ENCODE measurements at regions not wholly inside any gene's neighbourhood (a gene's known extent, or its start where the extent isn't known, plus 50 kb on each side); places are given as distances from the start of the nearest gene placed in this dataset.
"Not testable (repeated sequence)": the region's sequence is repeated elsewhere in the genome, so short reads cannot be mapped to it uniquely, and the experiment has no call there.

- DNase-seq, result no peak
Observed at GRCh38 chr11:116360221-116360941, 412.4 kb downstream of the BUD13 start.

DNA sequence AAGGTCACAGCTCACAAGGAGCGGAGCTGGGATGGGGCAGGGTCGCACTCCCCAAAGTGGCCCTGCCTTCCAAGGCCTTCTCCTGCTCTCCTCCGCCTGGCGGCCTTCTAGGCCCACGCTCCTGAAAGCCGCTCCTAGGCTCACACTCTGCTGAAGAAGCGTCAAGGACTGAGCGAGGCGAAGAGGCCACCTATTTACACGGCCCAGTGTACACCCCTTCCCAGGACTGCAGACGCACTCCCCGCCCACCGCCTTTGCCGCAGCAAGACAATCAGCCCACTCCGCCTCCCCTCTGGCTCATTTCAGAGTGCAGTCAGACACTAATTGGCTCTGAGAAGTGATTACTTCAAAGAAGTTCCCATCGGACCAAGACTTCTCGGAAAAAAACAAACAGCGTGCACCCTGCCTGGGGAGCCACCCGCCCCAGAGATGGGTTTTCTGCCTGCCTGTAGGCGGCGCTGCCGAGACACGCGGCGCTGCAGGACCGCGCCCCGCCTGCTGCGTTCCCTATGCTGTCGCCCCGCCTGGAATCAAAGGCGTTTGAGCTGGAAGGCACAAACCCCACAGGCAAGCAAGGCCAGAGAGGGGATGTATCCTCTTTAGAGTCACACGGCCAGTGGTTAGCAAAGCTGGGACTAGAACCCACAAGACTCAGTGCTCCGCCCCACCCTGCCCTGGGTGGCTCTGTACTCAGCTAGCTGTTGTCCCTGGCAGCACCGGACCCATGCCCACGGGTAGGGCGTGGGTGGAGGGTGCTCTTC is 414.8 kb downstream of the BUD13 start:
- DNase-seq, result no peak

DNA sequence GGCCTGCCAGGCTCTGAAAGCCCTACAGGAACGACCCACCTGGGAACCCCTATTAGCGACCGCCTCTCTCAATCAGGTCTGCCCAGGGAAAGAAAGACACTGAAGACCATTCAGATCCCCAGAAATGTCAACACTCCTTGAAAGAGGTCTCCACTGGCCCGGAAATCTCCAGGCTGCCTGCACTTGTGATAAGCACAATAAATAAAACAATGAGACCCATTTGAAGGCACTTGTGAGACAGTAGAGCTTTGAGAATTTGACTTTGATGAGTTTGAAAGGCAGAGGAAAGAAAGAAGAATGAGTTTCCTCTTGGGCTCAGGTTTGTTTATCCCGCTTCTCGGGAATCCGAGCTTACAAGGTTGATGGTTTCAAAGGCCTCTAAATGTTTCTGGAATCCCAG is 416.3 kb downstream of the BUD13 start:
- no peak for DNase-seq

DNA sequence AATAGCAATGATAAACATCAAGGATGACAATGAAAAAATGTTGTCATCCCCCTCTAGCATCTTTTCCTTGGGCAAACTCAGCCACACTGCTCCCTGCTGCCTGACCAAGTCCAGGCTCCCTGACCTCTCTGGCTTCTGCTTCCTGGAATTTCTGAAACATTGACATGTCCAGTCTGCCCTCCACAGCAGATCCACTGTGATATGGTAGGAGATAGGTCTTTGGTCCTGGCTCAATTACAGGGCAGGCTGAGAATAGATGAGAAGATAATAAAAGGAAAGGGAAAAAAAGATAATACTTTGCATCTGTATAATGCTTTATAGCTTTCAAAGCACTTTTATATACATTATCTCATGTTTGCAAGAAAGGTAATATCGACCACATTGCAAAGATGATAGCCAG is 417.7 kb downstream of the BUD13 start:
- DNase-seq, result no peak

- no peak for DNase-seq
Observed at GRCh38 chr11:116353589-116353988, 419.2 kb downstream of the BUD13 start.

DNA sequence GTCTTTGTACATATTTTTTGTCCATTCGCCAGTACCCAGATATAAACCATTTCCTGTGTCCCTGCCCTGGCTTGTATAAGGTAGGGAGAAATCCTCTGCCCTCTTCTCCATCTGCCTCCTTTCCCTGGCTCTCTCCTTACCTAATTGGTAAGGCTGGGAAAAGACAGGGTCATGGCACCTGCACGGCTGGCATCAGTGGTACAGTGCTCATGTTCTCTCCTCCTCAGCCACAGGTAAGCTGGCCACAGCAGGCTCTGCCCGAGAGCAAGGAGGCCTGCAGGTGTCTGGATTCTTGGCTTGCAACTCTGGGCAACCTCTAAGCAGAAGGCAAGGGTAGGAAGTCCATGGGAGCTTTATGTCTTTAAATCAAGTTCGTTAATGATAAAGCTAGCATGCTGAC is 419.9 kb downstream of the BUD13 start:
- DNase-seq, result no peak

- no peak for DNase-seq
Observed at GRCh38 chr11:116348226-116348625, 424.6 kb downstream of the BUD13 start.

GRCh38 chr11:116345575-116345974 is 427.2 kb downstream of the BUD13 start:
- no peak for DNase-seq

DNA sequence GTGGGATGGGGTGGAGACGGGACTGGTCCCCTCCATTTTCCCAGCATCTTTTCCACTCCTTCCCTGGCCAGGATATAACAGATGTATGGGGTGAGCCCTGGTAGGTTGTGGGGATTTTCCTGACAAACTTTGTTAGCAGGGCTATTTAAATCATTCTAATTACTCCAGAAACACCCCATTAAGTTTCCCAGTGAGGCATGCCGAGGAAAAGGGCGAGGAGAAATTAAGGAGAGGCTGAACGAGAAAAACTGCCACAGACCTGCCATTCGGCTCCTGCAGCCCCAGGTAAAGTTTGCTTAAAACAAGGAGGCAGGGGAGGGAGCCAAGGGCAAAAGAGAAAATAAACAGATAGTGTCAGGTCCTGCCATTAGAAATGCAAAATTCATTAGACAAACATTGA is 428.2 kb downstream of the BUD13 start:
- DNase-seq, result no peak

DNA sequence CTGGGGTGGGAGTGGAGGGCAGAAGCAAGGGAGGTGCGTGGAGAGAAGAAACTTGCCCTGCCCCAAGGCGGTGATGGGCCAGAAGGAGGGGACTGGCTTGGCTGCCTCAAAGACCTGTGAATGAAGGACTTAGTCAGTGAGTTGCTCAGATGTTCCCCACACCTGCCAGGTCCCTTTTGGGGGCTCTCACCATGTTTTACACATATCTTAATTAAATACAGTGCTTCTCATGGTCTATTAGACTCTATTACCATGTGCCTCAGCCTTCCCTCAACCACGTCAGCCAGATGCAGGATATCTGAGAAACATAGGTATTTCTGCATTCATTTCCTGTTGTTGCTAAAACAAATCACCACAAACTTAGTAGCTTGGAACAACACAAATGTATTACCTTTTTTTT is 429.5 kb downstream of the BUD13 start:
- DNase-seq, result no peak

- no peak for DNase-seq
Observed at GRCh38 chr11:116342148-116342547, 430.6 kb downstream of the BUD13 start.

DNA sequence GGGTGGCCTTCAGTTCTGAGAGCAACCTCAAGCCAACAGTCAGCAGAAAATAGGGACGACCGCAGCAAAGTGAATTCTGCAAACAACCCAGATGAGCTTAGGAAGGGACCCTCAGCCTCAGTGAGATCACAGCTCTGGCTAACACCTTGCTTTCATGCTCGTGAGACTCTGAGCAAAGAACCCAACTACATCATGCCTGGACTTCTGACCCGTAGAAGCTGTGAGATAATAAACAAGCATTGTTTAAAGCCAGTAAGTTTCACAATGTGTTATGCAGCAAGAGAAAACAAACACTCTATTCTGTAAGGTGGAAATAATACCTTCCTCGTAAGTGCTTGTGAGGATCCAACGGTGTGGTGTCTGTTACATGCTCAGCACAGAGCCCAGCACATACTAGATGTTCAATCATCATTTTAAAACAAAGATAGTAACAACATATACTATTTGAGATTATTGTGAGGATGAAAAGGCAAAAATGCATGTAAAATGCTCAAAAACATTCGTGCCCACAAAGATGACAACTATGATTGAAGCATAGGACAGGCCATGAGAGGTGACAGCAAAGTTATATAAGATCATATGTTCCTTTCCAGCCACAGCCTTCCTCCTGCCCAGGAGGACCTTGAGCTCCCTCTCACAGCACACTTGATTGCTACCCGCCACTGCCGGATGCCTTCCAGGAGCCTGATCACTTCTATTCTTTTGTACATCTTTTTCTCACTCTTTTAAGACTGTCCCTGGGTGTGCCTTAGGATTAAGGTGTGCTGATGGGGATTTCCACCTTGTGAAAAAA is 433.3 kb downstream of the BUD13 start:
- no peak for DNase-seq

DNA sequence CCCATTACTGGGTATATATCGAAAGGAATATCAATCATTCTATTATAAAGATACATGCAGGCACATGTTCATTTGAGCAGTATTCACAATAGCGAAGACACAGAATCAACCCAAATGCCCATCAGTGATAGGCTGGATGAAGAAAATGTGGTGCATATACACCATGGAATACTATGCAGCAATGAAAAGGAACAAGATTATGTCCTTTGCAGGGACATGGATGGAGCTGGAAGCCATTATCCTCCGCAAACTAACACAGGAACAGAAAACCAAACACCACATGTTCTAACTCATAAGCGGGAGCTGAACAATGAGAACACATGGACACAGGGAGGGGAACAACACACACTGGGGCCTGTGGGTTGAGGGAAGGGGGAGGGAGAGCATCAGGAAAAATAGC is 434.3 kb downstream of the BUD13 start:
- not testable (repeated sequence) for DNase-seq

DNA sequence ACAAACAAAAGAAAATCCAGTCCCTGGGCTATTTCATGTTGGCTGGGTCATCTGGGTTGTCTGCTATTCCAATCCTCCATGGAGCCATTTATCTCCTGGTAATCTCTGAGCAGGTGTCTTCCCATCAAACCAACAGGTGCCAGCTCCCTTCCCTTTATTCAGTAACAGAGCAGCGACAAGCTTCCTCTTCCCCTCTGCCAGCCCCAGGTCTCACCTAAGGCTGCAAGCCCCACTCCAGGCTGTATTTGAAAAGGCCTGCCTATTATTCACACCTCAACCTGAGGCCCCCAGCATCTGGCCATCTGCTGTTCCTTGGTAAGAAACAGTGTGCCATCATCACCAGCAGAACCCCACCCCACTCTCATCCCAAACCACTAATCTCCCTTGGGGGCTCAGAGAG is 436.2 kb downstream of the BUD13 start:
- DNase-seq, result no peak

- no peak for DNase-seq
Observed at GRCh38 chr11:116335891-116336290, 436.9 kb downstream of the BUD13 start.

DNA sequence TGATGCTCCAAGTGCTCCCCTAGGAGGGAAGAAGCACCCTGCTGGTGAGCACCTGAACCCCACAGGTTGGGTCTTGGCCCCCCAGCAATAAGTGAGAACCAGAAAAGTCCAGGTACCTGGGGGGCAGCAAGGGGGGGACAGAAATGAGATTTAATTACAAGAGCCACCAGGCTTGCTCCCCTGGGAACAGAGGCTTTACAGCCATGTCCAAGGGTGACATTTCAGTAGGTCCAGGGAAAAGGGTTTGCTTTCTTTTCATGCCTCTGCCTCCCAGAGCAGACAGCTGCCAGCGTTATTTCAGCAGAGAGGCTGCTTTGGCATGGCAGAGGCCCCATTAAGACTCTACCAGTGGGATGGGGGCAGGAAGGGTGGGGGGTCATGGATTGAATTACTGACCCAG is 437.7 kb downstream of the BUD13 start:
- DNase-seq, result no peak

DNA sequence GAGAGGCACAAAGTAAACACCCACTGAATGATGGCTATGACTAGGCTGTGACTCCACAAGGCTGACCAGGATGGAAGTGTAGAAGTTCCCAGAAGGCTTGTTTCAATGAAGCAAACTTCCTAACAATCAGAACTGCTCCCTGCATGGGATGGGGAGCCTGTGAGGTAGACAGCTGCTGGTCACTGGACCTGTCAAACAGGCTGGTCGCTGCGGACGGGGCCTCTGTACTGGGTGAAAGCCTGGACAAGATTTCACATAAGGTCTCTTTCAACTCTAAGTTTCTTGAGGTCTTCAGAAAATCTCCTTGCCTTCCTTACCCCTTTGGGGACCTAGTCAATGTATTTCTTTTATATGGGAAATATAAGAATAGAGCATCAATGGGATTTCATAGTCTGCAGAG is 438.2 kb downstream of the BUD13 start:
- no peak for DNase-seq

DNA sequence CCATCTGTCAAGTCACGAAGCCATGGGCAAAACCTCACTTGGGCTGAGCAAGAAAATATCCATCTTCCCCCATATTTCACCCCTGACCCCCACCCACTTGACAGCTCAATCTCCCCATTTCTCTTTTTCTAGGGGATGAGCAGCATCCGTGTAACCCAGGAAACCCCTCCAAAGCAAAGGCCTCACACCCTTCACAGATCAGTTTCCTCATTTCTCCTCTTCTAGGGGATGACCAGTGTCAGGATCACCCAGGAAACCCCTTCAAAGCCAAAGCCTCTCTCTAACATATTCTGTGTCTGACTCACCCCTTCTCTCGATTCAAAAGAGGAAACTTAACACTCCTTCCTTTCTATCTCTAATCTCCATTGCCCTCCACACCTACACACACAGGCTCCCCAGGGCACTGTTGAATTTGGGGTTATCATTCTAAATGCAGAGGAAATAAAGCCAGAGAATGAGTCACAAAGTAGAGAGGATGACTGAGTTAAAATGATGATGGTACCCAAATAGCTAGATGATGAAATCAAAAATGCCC is 439.7 kb downstream of the BUD13 start:
- DNase-seq, result no peak

GRCh38 chr11:116332391-116332790 is 440.4 kb downstream of the BUD13 start:
- DNase-seq, result no peak

DNA sequence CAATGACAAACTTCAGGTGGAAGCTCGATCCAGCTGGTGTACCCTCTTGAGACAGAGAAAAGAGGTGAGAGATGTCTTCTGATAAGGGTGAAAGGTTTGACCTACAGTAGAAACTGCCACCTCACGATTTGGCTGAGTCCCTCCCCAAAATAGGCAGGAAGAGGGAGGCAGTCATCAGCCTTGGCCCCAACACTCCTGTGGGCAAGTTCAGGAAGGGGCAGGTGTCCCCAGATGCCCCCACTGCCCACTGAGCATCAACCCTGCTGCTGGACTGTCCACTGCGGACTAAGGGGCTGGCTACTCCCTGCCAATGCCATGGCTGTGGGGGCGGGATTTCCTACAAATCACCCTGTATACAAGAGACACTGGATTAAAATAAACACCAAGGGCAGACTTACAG is 441.4 kb downstream of the BUD13 start:
- DNase-seq, result no peak

- no peak for DNase-seq
Observed at GRCh38 chr11:116330439-116331185, 442.2 kb downstream of the BUD13 start.

DNA sequence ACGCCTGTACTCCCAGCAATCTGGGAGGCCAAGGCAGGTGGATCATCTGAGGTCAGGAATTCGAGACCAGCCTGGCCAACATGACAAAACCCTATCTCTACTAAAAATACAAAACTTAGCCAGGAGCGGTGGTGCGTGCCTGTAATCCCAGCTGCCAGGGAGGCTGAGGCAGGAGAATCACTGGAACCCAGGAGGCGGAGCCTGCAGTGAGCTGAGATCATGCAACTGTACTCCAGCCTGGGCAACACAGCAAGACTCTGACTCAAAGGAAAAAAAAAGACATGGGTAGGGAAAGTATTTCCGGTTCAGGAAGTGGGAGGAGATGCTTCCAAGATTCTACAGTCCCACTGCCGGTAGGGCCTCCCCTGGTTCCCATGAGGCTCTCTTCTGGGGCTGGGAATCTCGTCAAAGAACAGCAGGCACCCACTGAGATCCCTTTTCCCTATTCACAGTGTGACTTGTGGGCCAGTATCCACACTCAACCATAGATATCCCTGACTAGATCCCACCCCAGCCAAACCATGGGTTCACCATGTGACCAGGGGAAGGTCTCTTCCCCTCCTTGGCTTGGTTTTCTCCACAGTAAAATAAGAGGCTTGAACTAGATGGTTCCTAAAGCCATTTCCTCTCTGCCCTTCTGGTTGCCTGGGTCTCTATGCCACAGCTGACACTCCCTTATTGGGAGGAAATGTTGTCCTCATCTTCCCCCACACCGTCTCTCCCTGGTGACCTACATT is 443.3 kb downstream of the BUD13 start:
- no peak for DNase-seq

Measured in AML-193 (cell line).